Vagina (tissue), 2 donors: ENCODE measurements at regions not wholly inside any gene's neighbourhood (a gene's known extent, or its start where the extent isn't known, plus 50 kb on each side); places are given as distances from the start of the nearest gene placed in this dataset.

ENCODE experiments used
- DNase-seq, 2 donors: peaks; one replicate each; pipeline ENCODE4 v3.0.0-alpha.2; 2017; ENCODE audit errors: extremely low spot score in 2 of 2
- H3K27ac ChIP-seq: fragments of 200-600 bp; sonication (generic); one replicate; pipeline ENCODE4 v1.5.1; 2019
- H3K27me3 ChIP-seq: fragments of 200-600 bp; sonication (generic); one replicate; pipeline ENCODE4 v1.5.1; 2019
- H3K36me3 ChIP-seq, 2 donors: fragments of 200-600 bp; sonication (generic); one replicate each; pipeline ENCODE4 v1.5.1; 2017 to 2019
- H3K4me1 ChIP-seq: fragments of 200-600 bp; sonication (generic); one replicate; pipeline ENCODE4 v1.5.1; 2019
- H3K4me3 ChIP-seq, 2 donors: fragments of 200-600 bp; sonication (generic); 1 replicate in 1 of 2; 2 replicates in 1 of 2; pipeline ENCODE4 v1.5.1; 2016 to 2019
- H3K9me3 ChIP-seq: fragments of 200-600 bp; sonication (generic); one replicate; pipeline ENCODE4 v1.5.1; 2019
- CTCF ChIP-seq, 3 experiments: fragments of 450-650 bp in 2 of 3; fragments of 200-600 bp in 1 of 3; sonication (generic) in 1 of 3; IDR thresholded peaks; one replicate each; pipeline ENCODE4 v1.5.1; 2017 to 2019; ENCODE audit warnings: antibody characterized with exemption in 3 of 3, mild to moderate bottlenecking in 2 of 3, moderate library complexity in 2 of 3
- POLR2A ChIP-seq, 2 donors: fragments of 450-650 bp; IDR thresholded peaks; one replicate each; pipeline ENCODE4 v1.6.1; 2017; ENCODE audit warnings: antibody characterized with exemption in 2 of 2, mild to moderate bottlenecking in 2 of 2, moderate library complexity in 2 of 2
- POLR2AphosphoS5 ChIP-seq, 2 donors: sonication (generic); formaldehyde crosslinking; IDR thresholded peaks; one replicate each; pipeline ENCODE4 v1.9.0; 2017; ENCODE audit warnings: antibody characterized with exemption in 2 of 2, mild to moderate bottlenecking in 2 of 2, low read depth in 1 of 2; ENCODE audit not compliant: insufficient read depth in 1 of 2
- intact Hi-C: fragments of 100-400 bp; cut with DNase I; formaldehyde crosslinking; loops from one replicate; pipeline ENCODE4 v1.15.1; 2023

GRCh38 chr1:14373081-14373758 is 225.3 kb upstream of the KAZN start:
- H3K4me3 ChIP-seq, result no peak overlapping the region
- no peak for TF ChIP-seq POLR2A (IDR thresholded peaks at IDR 0.05)
- TF ChIP-seq CTCF (IDR thresholded peaks at IDR 0.05), result no peak
- no peak for TF ChIP-seq POLR2AphosphoS5 (IDR thresholded peaks at IDR 0.05; ENCODE audit: insufficient read depth in 1 of 2, low read depth in 1 of 2)
- no peaks in the 10 kb centered on the region for H3K4me1 ChIP-seq
- DNase-seq, result no peak
- no peak overlapping the region for H3K27ac ChIP-seq
- no peaks in the 10 kb centered on the region for H3K36me3 ChIP-seq
- intact Hi-C loops, result no loop called here
- no peaks in the 10 kb centered on the region for H3K27me3 ChIP-seq
- no peaks in the 10 kb centered on the region for H3K9me3 ChIP-seq

GRCh38 chr1:14375226-14375625 is 223.3 kb upstream of the KAZN start:
- intact Hi-C loops, result no loop called here
- no peak for TF ChIP-seq POLR2AphosphoS5 (IDR thresholded peaks at IDR 0.05; ENCODE audit: insufficient read depth in 1 of 2, low read depth in 1 of 2)
- no peak for TF ChIP-seq POLR2A (IDR thresholded peaks at IDR 0.05)
- no peak for TF ChIP-seq CTCF (IDR thresholded peaks at IDR 0.05)
- no peak overlapping the region for H3K4me3 ChIP-seq
- H3K9me3 ChIP-seq, result no peaks in the 10 kb centered on the region
- no peaks in the 10 kb centered on the region for H3K4me1 ChIP-seq
- no peaks in the 10 kb centered on the region for H3K27me3 ChIP-seq
- no peak overlapping the region for H3K27ac ChIP-seq
- H3K36me3 ChIP-seq, result no peaks in the 10 kb centered on the region
- DNase-seq, result no peak

- Histone ChIP-seq H3K4me1 (no peaks in the 10 kb centered on the region), H3K36me3 (no peaks in the 10 kb centered on the region), H3K4me3 (no peak overlapping the region), H3K27me3 (no peaks in the 10 kb centered on the region), H3K27ac (no peak overlapping the region), H3K9me3 (peaks cover 6% of the 10 kb centered on the region)
- TF ChIP-seq POLR2AphosphoS5 (IDR thresholded peaks at IDR 0.05; ENCODE audit: insufficient read depth in 1 of 2, low read depth in 1 of 2), result no peak
- no peak for TF ChIP-seq POLR2A (IDR thresholded peaks at IDR 0.05)
- TF ChIP-seq CTCF (IDR thresholded peaks at IDR 0.05), result no peak
- intact Hi-C loops, result no loop called here
- no peak for DNase-seq
Measured at GRCh38 chr1:14377386-14377785, 221.1 kb upstream of the KAZN start.

GRCh38 chr1:14380408-14380807 is 218.1 kb upstream of the KAZN start:
- Histone ChIP-seq H3K4me1 (no peaks in the 10 kb centered on the region), H3K27ac (no peak overlapping the region), H3K27me3 (no peaks in the 10 kb centered on the region), H3K4me3 (no peak overlapping the region), H3K36me3 (no peaks in the 10 kb centered on the region), H3K9me3 (peaks cover 6% of the 10 kb centered on the region)
- TF ChIP-seq POLR2AphosphoS5 (IDR thresholded peaks at IDR 0.05; ENCODE audit: insufficient read depth in 1 of 2, low read depth in 1 of 2) (no peak), CTCF (IDR thresholded peaks at IDR 0.05) (no peak), POLR2A (IDR thresholded peaks at IDR 0.05) (no peak)
- intact Hi-C loops, result no loop called here
- DNase-seq, result no peak

GRCh38 chr1:14390816-14391215 is 207.7 kb upstream of the KAZN start:
- intact Hi-C loops, result no loop called here
- Histone ChIP-seq H3K27me3 (no peaks in the 10 kb centered on the region), H3K36me3 (no peaks in the 10 kb centered on the region), H3K4me3 (no peak overlapping the region), H3K9me3 (no peaks in the 10 kb centered on the region), H3K27ac (no peak overlapping the region), H3K4me1 (no peaks in the 10 kb centered on the region)
- no peak for TF ChIP-seq POLR2AphosphoS5 (IDR thresholded peaks at IDR 0.05; ENCODE audit: insufficient read depth in 1 of 2, low read depth in 1 of 2)
- TF ChIP-seq CTCF (IDR thresholded peaks at IDR 0.05), result no peak
- no peak for TF ChIP-seq POLR2A (IDR thresholded peaks at IDR 0.05)
- DNase-seq, result no peak
